ENCODE measurements at regions not wholly inside any gene's neighbourhood (a gene's known extent, or its start where the extent isn't known, plus 50 kb on each side); places are given as distances from the start of the nearest gene placed in this dataset.

GRCh38 chr3:22940285-22940684 lies 262.8 kb upstream of the UBE2E2 start:
- Histone ChIP-seq H3K27me3 (ENCODE audit: insufficient read depth, low read length) (no peaks in the 10 kb centered on the region), H3K79me2 (ENCODE audit: insufficient read depth, low read length) (no peaks in the 10 kb centered on the region), H3K9ac (ENCODE audit: low read length) (no peak overlapping the region), H3K4me1 (ENCODE audit: insufficient read depth, low read length, severe bottlenecking) (no peaks in the 10 kb centered on the region), H2AFZ (ENCODE audit: low read length) (no peak overlapping the region), H4K20me1 (ENCODE audit: insufficient read depth, low read length) (no peaks in the 10 kb centered on the region), H3K27ac (ENCODE audit: low read depth, low read length, poor library complexity, severe bottlenecking) (no peak overlapping the region), H3K4me2 (ENCODE audit: low read length) (no peak overlapping the region), H3K9me3 (ENCODE audit: low read length) (no peaks in the 10 kb centered on the region), H3K4me3 (ENCODE audit: low read depth, low read length, poor library complexity, severe bottlenecking) (no peak overlapping the region), H3K9me2 (ENCODE audit: low read depth, low read length) (no peaks in the 10 kb centered on the region), H3F3A (ENCODE audit: insufficient read depth, low read length) (no peaks in the 10 kb centered on the region), H3K36me3 (ENCODE audit: insufficient read depth, low read length) (no peaks in the 10 kb centered on the region)
- TF ChIP-seq CTCF (IDR thresholded peaks at IDR 0.05; ENCODE audit: low read length): no peak
- TF ChIP-seq EZH2 (IDR thresholded peaks at IDR 0.05; ENCODE audit: borderline replicate concordance, low read length): no peak

GRCh38 chr3:22942981-22943380 lies 260.1 kb upstream of the UBE2E2 start:
- H3K79me2 ChIP-seq (ENCODE audit: insufficient read depth, low read length): no peaks in the 10 kb centered on the region
- H3F3A ChIP-seq (ENCODE audit: insufficient read depth, low read length): no peaks in the 10 kb centered on the region
- no peaks in the 10 kb centered on the region for H3K9me3 ChIP-seq (ENCODE audit: low read length)
- H3K4me3 ChIP-seq (ENCODE audit: low read depth, low read length, poor library complexity, severe bottlenecking): no peak overlapping the region
- H3K4me2 ChIP-seq (ENCODE audit: low read length): no peak overlapping the region
- no peaks in the 10 kb centered on the region for H3K36me3 ChIP-seq (ENCODE audit: insufficient read depth, low read length)
- TF ChIP-seq CTCF (IDR thresholded peaks at IDR 0.05; ENCODE audit: low read length) (no peak), EZH2 (IDR thresholded peaks at IDR 0.05; ENCODE audit: borderline replicate concordance, low read length) (no peak)
- H3K9ac ChIP-seq (ENCODE audit: low read length): no peak overlapping the region
- no peaks in the 10 kb centered on the region for H3K4me1 ChIP-seq (ENCODE audit: insufficient read depth, low read length, severe bottlenecking)
- H3K27me3 ChIP-seq (ENCODE audit: insufficient read depth, low read length): no peaks in the 10 kb centered on the region
- H4K20me1 ChIP-seq (ENCODE audit: insufficient read depth, low read length): no peaks in the 10 kb centered on the region
- no peak overlapping the region for H2AFZ ChIP-seq (ENCODE audit: low read length)
- H3K9me2 ChIP-seq (ENCODE audit: low read depth, low read length): no peaks in the 10 kb centered on the region
- no peak overlapping the region for H3K27ac ChIP-seq (ENCODE audit: low read depth, low read length, poor library complexity, severe bottlenecking)

GRCh38 chr3:22947851-22948250 lies 255.3 kb upstream of the UBE2E2 start:
- no peaks in the 10 kb centered on the region for H3K79me2 ChIP-seq (ENCODE audit: insufficient read depth, low read length)
- no peaks in the 10 kb centered on the region for H3K27me3 ChIP-seq (ENCODE audit: insufficient read depth, low read length)
- H3K4me1 ChIP-seq (ENCODE audit: insufficient read depth, low read length, severe bottlenecking): no peaks in the 10 kb centered on the region
- H3K36me3 ChIP-seq (ENCODE audit: insufficient read depth, low read length): no peaks in the 10 kb centered on the region
- H3K4me3 ChIP-seq (ENCODE audit: low read depth, low read length, poor library complexity, severe bottlenecking): no peak overlapping the region
- no peaks in the 10 kb centered on the region for H3K9me2 ChIP-seq (ENCODE audit: low read depth, low read length)
- no peaks in the 10 kb centered on the region for H4K20me1 ChIP-seq (ENCODE audit: insufficient read depth, low read length)
- no peak overlapping the region for H3K4me2 ChIP-seq (ENCODE audit: low read length)
- no peaks in the 10 kb centered on the region for H3F3A ChIP-seq (ENCODE audit: insufficient read depth, low read length)
- no peaks in the 10 kb centered on the region for H3K9me3 ChIP-seq (ENCODE audit: low read length)
- no peak overlapping the region for H3K27ac ChIP-seq (ENCODE audit: low read depth, low read length, poor library complexity, severe bottlenecking)
- TF ChIP-seq CTCF (IDR thresholded peaks at IDR 0.05; ENCODE audit: low read length): no peak
- no peak for TF ChIP-seq EZH2 (IDR thresholded peaks at IDR 0.05; ENCODE audit: borderline replicate concordance, low read length)
- H2AFZ ChIP-seq (ENCODE audit: low read length): no peak overlapping the region
- no peak overlapping the region for H3K9ac ChIP-seq (ENCODE audit: low read length)
